PFSK-1 (cell line): ENCODE measurements at regions not wholly inside any gene's neighbourhood (a gene's known extent, or its start where the extent isn't known, plus 50 kb on each side); places are given as distances from the start of the nearest gene placed in this dataset.

Experiments
- TAF1 ChIP-seq: IDR thresholded peaks from 2 replicates; pipeline ENCODE4 v1.6.1; 2012; ENCODE audit warnings: low read length, control low read depth, borderline replicate concordance; ENCODE audit not compliant: insufficient read depth
- TF ChIP-seq, protein P1 (sequence below), 2 experiments: IDR thresholded peaks; 2 replicates each; pipeline versions ENCODE4 v1.6.1 to v1.8.0; 2011 to 2012; ENCODE audit warnings: low read depth in 2 of 2, low read length in 2 of 2, control low read depth in 1 of 2, inconsistent platforms in 1 of 2, mild to moderate bottlenecking in 1 of 2, moderate library complexity in 1 of 2; ENCODE audit not compliant: insufficient read depth in 1 of 2

DNA sequence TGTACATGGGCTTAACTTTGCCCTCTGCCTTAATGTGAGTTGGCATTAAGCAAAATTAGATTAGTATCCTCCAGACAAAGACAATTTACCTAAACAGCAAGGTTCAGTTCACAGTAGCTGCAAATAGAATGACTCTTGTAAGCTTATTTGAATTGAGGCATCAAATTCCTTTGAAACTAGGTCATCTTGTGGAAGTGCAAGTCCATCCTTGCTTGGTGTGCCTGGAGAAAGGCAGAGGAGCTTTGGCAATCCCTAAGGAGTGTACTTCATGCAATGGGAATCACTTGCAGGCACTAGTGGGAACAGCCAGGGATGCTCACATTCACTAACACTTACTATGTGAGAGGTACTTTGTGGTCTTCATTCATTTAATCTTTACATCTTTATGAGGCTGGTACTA, 118.3 kb downstream of the DRD1 start:
- TF ChIP-seq, protein P1, sequence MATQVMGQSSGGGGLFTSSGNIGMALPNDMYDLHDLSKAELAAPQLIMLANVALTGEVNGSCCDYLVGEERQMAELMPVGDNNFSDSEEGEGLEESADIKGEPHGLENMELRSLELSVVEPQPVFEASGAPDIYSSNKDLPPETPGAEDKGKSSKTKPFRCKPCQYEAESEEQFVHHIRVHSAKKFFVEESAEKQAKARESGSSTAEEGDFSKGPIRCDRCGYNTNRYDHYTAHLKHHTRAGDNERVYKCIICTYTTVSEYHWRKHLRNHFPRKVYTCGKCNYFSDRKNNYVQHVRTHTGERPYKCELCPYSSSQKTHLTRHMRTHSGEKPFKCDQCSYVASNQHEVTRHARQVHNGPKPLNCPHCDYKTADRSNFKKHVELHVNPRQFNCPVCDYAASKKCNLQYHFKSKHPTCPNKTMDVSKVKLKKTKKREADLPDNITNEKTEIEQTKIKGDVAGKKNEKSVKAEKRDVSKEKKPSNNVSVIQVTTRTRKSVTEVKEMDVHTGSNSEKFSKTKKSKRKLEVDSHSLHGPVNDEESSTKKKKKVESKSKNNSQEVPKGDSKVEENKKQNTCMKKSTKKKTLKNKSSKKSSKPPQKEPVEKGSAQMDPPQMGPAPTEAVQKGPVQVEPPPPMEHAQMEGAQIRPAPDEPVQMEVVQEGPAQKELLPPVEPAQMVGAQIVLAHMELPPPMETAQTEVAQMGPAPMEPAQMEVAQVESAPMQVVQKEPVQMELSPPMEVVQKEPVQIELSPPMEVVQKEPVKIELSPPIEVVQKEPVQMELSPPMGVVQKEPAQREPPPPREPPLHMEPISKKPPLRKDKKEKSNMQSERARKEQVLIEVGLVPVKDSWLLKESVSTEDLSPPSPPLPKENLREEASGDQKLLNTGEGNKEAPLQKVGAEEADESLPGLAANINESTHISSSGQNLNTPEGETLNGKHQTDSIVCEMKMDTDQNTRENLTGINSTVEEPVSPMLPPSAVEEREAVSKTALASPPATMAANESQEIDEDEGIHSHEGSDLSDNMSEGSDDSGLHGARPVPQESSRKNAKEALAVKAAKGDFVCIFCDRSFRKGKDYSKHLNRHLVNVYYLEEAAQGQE (IDR thresholded peaks at IDR 0.05; ENCODE audit: insufficient read depth in 1 of 2, low read depth in 2 of 2, low read length in 2 of 2), result no peak
- no peak for TF ChIP-seq TAF1
